NCI-H187 (cell line): ENCODE measurements at regions not wholly inside any gene's neighbourhood (a gene's known extent, or its start where the extent isn't known, plus 50 kb on each side); places are given as distances from the start of the nearest gene placed in this dataset.

Experiments used
- DNase-seq, 2 experiments: peaks; one replicate each; lab custom pipeline; 2025; lab: John Stamatoyannopoulos, UW

GRCh38 chr7:137172105-137172590 lies 171.4 kb downstream of the PTN start:
- no peak for DNase-seq

GRCh38 chr7:137169282-137169698 lies 174.2 kb downstream of the PTN start:
- DNase-seq = peak; percentile 39 to 57

GRCh38 chr7:137167609-137168008 lies 175.9 kb downstream of the PTN start:
- DNase-seq = no peak

GRCh38 chr7:137166363-137166762 lies 177.2 kb downstream of the PTN start:
- DNase-seq = no peak

- DNase-seq = no peak
These were observed 177.7 kb downstream of the PTN start for GRCh38 chr7:137165786-137166185.

- no peak for DNase-seq
These were observed 178.3 kb downstream of the PTN start for GRCh38 chr7:137165241-137165640.

- DNase-seq = no peak
These were observed 179.3 kb downstream of the PTN start for GRCh38 chr7:137164251-137164650.

GRCh38 chr7:137160236-137160635 lies 183.3 kb downstream of the PTN start:
- DNase-seq = no peak

GRCh38 chr7:137157256-137157655 lies 186.3 kb downstream of the PTN start:
- no peak for DNase-seq

- DNase-seq = no peak
These were observed 191.9 kb downstream of the PTN start for GRCh38 chr7:137151690-137152052.

GRCh38 chr7:137151041-137151689 lies 192.4 kb downstream of the PTN start:
- no peak for DNase-seq

- no peak for DNase-seq
These were observed 196.2 kb downstream of the PTN start for GRCh38 chr7:137147338-137147720.

- no peak for DNase-seq
These were observed 196.8 kb downstream of the PTN start for GRCh38 chr7:137146552-137147337.

- DNase-seq = no peak
These were observed 197.5 kb downstream of the PTN start for GRCh38 chr7:137146012-137146455.

- no peak for DNase-seq
These were observed 201.2 kb downstream of the PTN start for GRCh38 chr7:137142376-137142775.

- no peak for DNase-seq
These were observed 207.7 kb downstream of the PTN start for GRCh38 chr7:137135654-137136350.

- no peak for DNase-seq
These were observed 212.8 kb downstream of the PTN start for GRCh38 chr7:137130751-137131158.

GRCh38 chr7:137129025-137129424 lies 214.5 kb downstream of the PTN start:
- DNase-seq = no peak

GRCh38 chr7:137127806-137128205 lies 215.7 kb downstream of the PTN start:
- DNase-seq = no peak

- DNase-seq = no peak
These were observed 216.5 kb downstream of the PTN start for GRCh38 chr7:137127058-137127457.

GRCh38 chr7:137122145-137122544 lies 221.4 kb downstream of the PTN start:
- no peak for DNase-seq

GRCh38 chr7:137120690-137121089 lies 222.8 kb downstream of the PTN start:
- DNase-seq = no peak

GRCh38 chr7:137110535-137110934 lies 233.0 kb downstream of the PTN start:
- no peak for DNase-seq
